ENCODE measurements at regions not wholly inside any gene's neighbourhood (a gene's known extent, or its start where the extent isn't known, plus 50 kb on each side); places are given as distances from the start of the nearest gene placed in this dataset.
A peak's percentile ranks its signal among the peaks of the same experiment; 100 is the strongest.

GRCh38 chr6:132122871-132123270 lies 171.7 kb upstream of the CCN2 start:
- H3K9me3 ChIP-seq, result no peaks in the 10 kb centered on the region
- no peak overlapping the region for H3K4me2 ChIP-seq
- peaks cover 0 to 7% of the 10 kb centered on the region in 2 experiments; a peak in 1 of 4 replicates for H3K4me1 ChIP-seq (ENCODE audit: control insufficient read depth in 1 of 2, insufficient read depth in 2 of 2, low read depth in 1 of 2, low read length in 1 of 2)
- TF ChIP-seq PBX3 (IDR thresholded peaks at IDR 0.05), result no peak
- no peak for TF ChIP-seq ELF1 (IDR thresholded peaks at IDR 0.05)
- TF ChIP-seq, protein P1, sequence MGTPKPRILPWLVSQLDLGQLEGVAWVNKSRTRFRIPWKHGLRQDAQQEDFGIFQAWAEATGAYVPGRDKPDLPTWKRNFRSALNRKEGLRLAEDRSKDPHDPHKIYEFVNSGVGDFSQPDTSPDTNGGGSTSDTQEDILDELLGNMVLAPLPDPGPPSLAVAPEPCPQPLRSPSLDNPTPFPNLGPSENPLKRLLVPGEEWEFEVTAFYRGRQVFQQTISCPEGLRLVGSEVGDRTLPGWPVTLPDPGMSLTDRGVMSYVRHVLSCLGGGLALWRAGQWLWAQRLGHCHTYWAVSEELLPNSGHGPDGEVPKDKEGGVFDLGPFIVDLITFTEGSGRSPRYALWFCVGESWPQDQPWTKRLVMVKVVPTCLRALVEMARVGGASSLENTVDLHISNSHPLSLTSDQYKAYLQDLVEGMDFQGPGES (IDR thresholded peaks at IDR 0.05; ENCODE audit: low read depth, low read length), result no peak
- no peak for TF ChIP-seq FOXJ3 (CRISPR knock-in tag; IDR thresholded peaks at IDR 0.05)
- no peak for TF ChIP-seq POLR2AphosphoS5 (IDR thresholded peaks at IDR 0.05; ENCODE audit: low read depth, low read length)
- TF ChIP-seq CTCF (IDR thresholded peaks at IDR 0.05), result no peak
- no peak for TF ChIP-seq EP300 (IDR thresholded peaks at IDR 0.05; ENCODE audit: borderline replicate concordance in 1 of 2, low read depth in 1 of 2, low read length in 1 of 2)
- TF ChIP-seq JUND (IDR thresholded peaks at IDR 0.05), result 0 out of 2 replicates have a peak, but pooled peaks have one; percentile 17
- peak; percentile 58; the same call in 1 of the 2 replicates for TF ChIP-seq MAX (IDR thresholded peaks at IDR 0.05; ENCODE audit: low read depth)
- TF ChIP-seq FOSL2 (IDR thresholded peaks at IDR 0.05; ENCODE audit: borderline replicate concordance, low read depth), result no peak
- TF ChIP-seq, protein P2, sequence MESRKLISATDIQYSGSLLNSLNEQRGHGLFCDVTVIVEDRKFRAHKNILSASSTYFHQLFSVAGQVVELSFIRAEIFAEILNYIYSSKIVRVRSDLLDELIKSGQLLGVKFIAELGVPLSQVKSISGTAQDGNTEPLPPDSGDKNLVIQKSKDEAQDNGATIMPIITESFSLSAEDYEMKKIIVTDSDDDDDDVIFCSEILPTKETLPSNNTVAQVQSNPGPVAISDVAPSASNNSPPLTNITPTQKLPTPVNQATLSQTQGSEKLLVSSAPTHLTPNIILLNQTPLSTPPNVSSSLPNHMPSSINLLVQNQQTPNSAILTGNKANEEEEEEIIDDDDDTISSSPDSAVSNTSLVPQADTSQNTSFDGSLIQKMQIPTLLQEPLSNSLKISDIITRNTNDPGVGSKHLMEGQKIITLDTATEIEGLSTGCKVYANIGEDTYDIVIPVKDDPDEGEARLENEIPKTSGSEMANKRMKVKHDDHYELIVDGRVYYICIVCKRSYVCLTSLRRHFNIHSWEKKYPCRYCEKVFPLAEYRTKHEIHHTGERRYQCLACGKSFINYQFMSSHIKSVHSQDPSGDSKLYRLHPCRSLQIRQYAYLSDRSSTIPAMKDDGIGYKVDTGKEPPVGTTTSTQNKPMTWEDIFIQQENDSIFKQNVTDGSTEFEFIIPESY (IDR thresholded peaks at IDR 0.05; ENCODE audit: borderline replicate concordance, low read depth), result no peak
- TF ChIP-seq TAF1 (IDR thresholded peaks at IDR 0.05; ENCODE audit: borderline replicate concordance, low read depth, low read length), result no peak
- TF ChIP-seq RXRA (IDR thresholded peaks at IDR 0.05; ENCODE audit: borderline replicate concordance, low read depth), result no peak
- H3K36me3 ChIP-seq (replicated peaks in 1 of 2; ENCODE audit: control insufficient read depth in 1 of 2, insufficient read depth in 2 of 2, low read length in 1 of 2), result no peaks in the 10 kb centered on the region
- no peaks in the 10 kb centered on the region for H3K27me3 ChIP-seq (ENCODE audit: insufficient read depth)
- H3K27ac ChIP-seq (ENCODE audit: low read depth in 2 of 2, low read length in 1 of 2), result peak overlapping the region in 1 of 2 experiments; percentile 53; a peak in 1 of 4 replicates
- H4K20me1 ChIP-seq (ENCODE audit: insufficient read depth), result no peaks in the 10 kb centered on the region
- WGBS (ENCODE audit: low lambda C conversion rate), result 63% methylated on average over 4 of the region's 4 CpGs
- CTCF ChIA-PET, result interaction anchor here (1.1 kb wide), 1 partner anchor 10 kb away, joined by 3 read pairs; no protein-coding TSS in a partner anchor
- POLR2A ChIA-PET, result no interaction called here
- no peak overlapping the region for H3K4me3 ChIP-seq (ENCODE audit: low read depth in 2 of 2, low read length in 1 of 2)
- H2AFZ ChIP-seq (ENCODE audit: low read depth), result no peak overlapping the region
- DNase-seq, result no peak
- H3K79me2 ChIP-seq (ENCODE audit: insufficient read depth), result no peaks in the 10 kb centered on the region
- no peak overlapping the region for H3K9ac ChIP-seq
- H3K9me2 ChIP-seq, result no peaks in the 10 kb centered on the region
- no peaks in the 10 kb centered on the region for H3F3A ChIP-seq (replicated peaks; ENCODE audit: insufficient read depth)

All from SK-N-SH (cell line).